GM23248 (cell line): ENCODE measurements at regions not wholly inside any gene's neighbourhood (a gene's known extent, or its start where the extent isn't known, plus 50 kb on each side); places are given as distances from the start of the nearest gene placed in this dataset.

Experiments
- DNase-seq: peaks from one replicate; pipeline ENCODE4 v3.0.0-alpha.2; 2015
- H2AFZ ChIP-seq: fragments of 200-600 bp; sonication (generic); 2 replicates; pipeline ENCODE4 v1.6.1; 2016; ENCODE audit warnings: antibody characterized with exemption
- H3F3A ChIP-seq: fragments of 200-600 bp; sonication (generic); 2 replicates; pipeline ENCODE4 v1.6.1; 2016; ENCODE audit warnings: mild to moderate bottlenecking, antibody characterized with exemption, mixed run types; ENCODE audit not compliant: insufficient read depth
- H3K27ac ChIP-seq: fragments of 200-600 bp; sonication (generic); 2 replicates; pipeline ENCODE4 v1.5.1; 2016; ENCODE audit warnings: mild to moderate bottlenecking
- H3K27me3 ChIP-seq: fragments of 200-600 bp; sonication (generic); replicated peaks from 2 replicates; pipeline ENCODE4 v1.6.1; 2016; ENCODE audit warnings: mild to moderate bottlenecking; ENCODE audit not compliant: insufficient read depth
- H3K36me3 ChIP-seq: fragments of 200-600 bp; sonication (generic); 2 replicates; pipeline ENCODE4 v1.6.1; 2016; ENCODE audit warnings: low read depth, mild to moderate bottlenecking
- H3K4me1 ChIP-seq: fragments of 200-600 bp; sonication (generic); 2 replicates; pipeline ENCODE4 v1.6.1; 2016; ENCODE audit warnings: mild to moderate bottlenecking; ENCODE audit not compliant: insufficient read depth
- H3K4me2 ChIP-seq: fragments of 200-600 bp; sonication (generic); one replicate; pipeline ENCODE4 v1.6.1; 2016; ENCODE audit warnings: mild to moderate bottlenecking; ENCODE audit not compliant: unreplicated experiment
- H3K4me3 ChIP-seq: fragments of 200-600 bp; sonication (generic); 2 replicates; pipeline ENCODE4 v1.5.1; 2016; ENCODE audit warnings: mild to moderate bottlenecking
- H3K79me2 ChIP-seq: fragments of 200-600 bp; sonication (generic); 2 replicates; pipeline ENCODE4 v1.6.1; 2016; ENCODE audit warnings: mild to moderate bottlenecking; ENCODE audit not compliant: insufficient read depth
- H3K9ac ChIP-seq: fragments of 200-600 bp; sonication (generic); 2 replicates; pipeline ENCODE4 v1.6.1; 2016; ENCODE audit warnings: mild to moderate bottlenecking
- H3K9me2 ChIP-seq: fragments of 200-600 bp; sonication (generic); 2 replicates; pipeline ENCODE4 v1.6.1; 2016; ENCODE audit warnings: mixed run types, mild to moderate bottlenecking, moderate library complexity; ENCODE audit not compliant: insufficient read depth
- H3K9me3 ChIP-seq: fragments of 200-600 bp; sonication (generic); one replicate; pipeline ENCODE4 v1.6.1; 2017; ENCODE audit warnings: low read depth
- H4K20me1 ChIP-seq: fragments of 200-600 bp; sonication (generic); 2 replicates; pipeline ENCODE4 v1.6.0; 2016; ENCODE audit not compliant: insufficient read depth
- EZH2 ChIP-seq: fragments of 200-600 bp; sonication (generic); IDR thresholded peaks from 2 replicates; pipeline ENCODE4 v1.6.1; 2018; ENCODE audit warnings: antibody characterized with exemption, mild to moderate bottlenecking; ENCODE audit not compliant: insufficient read depth, poor library complexity, severe bottlenecking
- EZH2phosphoT487 ChIP-seq: fragments of 200-600 bp; sonication (generic); IDR thresholded peaks from 2 replicates; pipeline ENCODE4 v1.6.1; 2018; ENCODE audit warnings: antibody characterized with exemption, moderate library complexity, mild to moderate bottlenecking, low read depth; ENCODE audit not compliant: insufficient read depth
- WGBS, 2 experiments: methylation state at CpG; one replicate each; pipeline ENCODE4 v1.1.6; 2015 to 2017; ENCODE audit warnings: low lambda C conversion rate in 2 of 2, low coverage in 1 of 2; ENCODE audit errors: missing lambda C conversion rate in 2 of 2; 5-methylcytosine and 5-hydroxymethylcytosine counted together
- in situ Hi-C: fragments of 300-500 bp; cut with MboI; formaldehyde crosslinking; loops from 2 replicates; pipeline ENCODE4 v1.15.0; 2020

DNA sequence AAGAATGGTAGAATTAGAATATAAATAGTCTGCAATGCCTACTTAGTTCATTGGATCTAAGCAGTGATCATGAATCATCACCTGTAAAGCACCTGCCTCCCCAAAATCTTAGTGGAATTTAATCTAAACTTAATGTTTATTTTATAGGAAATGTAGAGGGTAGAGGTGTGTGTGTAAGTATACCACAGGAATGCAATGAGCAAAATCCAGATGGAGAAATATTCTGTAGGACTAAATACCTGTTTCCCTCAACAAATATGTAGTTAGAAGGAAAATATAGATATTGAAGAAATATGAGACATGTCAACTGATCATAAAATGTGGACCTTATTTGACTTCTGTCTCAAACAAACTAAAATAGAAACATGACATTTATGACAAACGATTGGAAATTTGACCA, 839.2 kb upstream of the FBXO33 start:
- WGBS, 2 experiments, result 16 to 17% methylated on average over 1 of the region's 1 CpG

GRCh38 chr14:40269436-40269835, 837.2 kb upstream of the FBXO33 start:
- Histone ChIP-seq H3K27ac (no peak overlapping the region), H3K4me2 (no peak overlapping the region), H3K4me1 (no peaks in the 10 kb centered on the region), H3K27me3 (no peaks in the 10 kb centered on the region), H3K79me2 (no peaks in the 10 kb centered on the region), H3K9me2 (no peaks in the 10 kb centered on the region), H3F3A (no peaks in the 10 kb centered on the region), H3K9me3 (no peaks in the 10 kb centered on the region), H4K20me1 (no peaks in the 10 kb centered on the region), H2AFZ (no peak overlapping the region), H3K36me3 (no peaks in the 10 kb centered on the region), H3K4me3 (no peak overlapping the region), H3K9ac (no peak overlapping the region)
- no peak for DNase-seq
- WGBS, 2 experiments, result 19 to 20% methylated on average over 2 of the region's 2 CpGs
- TF ChIP-seq EZH2 (no peak), EZH2phosphoT487 (no peak)
- in situ Hi-C loops, result no loop called here

More for the DNA sequence above, 839.2 kb upstream of the FBXO33 start:
- in situ Hi-C loops, result no loop called here
- Histone ChIP-seq H3K4me1 (no peaks in the 10 kb centered on the region), H3K36me3 (no peaks in the 10 kb centered on the region), H3K9me2 (no peaks in the 10 kb centered on the region), H3K27me3 (no peaks in the 10 kb centered on the region), H3K79me2 (no peaks in the 10 kb centered on the region), H3K4me2 (no peak overlapping the region), H3K4me3 (no peak overlapping the region), H2AFZ (no peak overlapping the region), H3K9ac (no peak overlapping the region), H3K27ac (no peak overlapping the region), H3K9me3 (no peaks in the 10 kb centered on the region), H3F3A (no peaks in the 10 kb centered on the region), H4K20me1 (no peaks in the 10 kb centered on the region)
- DNase-seq, result no peak
- TF ChIP-seq EZH2, result no peak
- no peak for TF ChIP-seq EZH2phosphoT487

- Histone ChIP-seq H3K9me3 (no peaks in the 10 kb centered on the region), H4K20me1 (no peaks in the 10 kb centered on the region), H3K9me2 (no peaks in the 10 kb centered on the region), H2AFZ (no peak overlapping the region), H3K36me3 (no peaks in the 10 kb centered on the region), H3K79me2 (no peaks in the 10 kb centered on the region), H3K9ac (no peak overlapping the region), H3K4me3 (no peak overlapping the region), H3K27ac (no peak overlapping the region), H3K4me2 (no peak overlapping the region), H3F3A (no peaks in the 10 kb centered on the region), H3K4me1 (no peaks in the 10 kb centered on the region), H3K27me3 (no peaks in the 10 kb centered on the region)
- WGBS, 2 experiments, result 4 to 5% methylated on average over 2 of the region's 2 CpGs
- in situ Hi-C loops, result no loop called here
- TF ChIP-seq EZH2 (no peak), EZH2phosphoT487 (no peak)
- no peak for DNase-seq
Measured at GRCh38 chr14:40268236-40268635, 836.0 kb upstream of the FBXO33 start.

DNA sequence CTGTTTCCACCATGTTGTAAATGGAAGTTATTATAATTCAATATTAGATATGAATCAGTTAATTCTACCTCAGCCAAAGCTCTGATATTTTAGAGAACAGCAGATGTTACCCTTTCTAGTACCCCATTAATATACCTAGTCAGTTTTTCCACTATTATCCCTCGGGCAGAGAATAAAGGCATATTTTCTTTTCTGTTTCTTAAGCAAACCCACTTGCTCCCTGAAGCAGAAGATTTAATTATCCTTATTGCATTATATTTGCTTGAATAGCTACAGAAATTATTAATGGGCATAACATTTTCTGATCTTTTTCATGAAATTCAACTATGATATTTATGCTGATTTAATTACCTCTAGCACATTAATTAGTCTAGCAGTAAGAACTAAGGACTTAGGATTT, 832.9 kb upstream of the FBXO33 start:
- 3 to 10% methylated on average over 1 of the region's 1 CpG for WGBS, 2 experiments
- Histone ChIP-seq H3F3A (no peaks in the 10 kb centered on the region), H3K4me3 (no peak overlapping the region), H3K9me3 (no peaks in the 10 kb centered on the region), H4K20me1 (no peaks in the 10 kb centered on the region), H2AFZ (no peak overlapping the region), H3K79me2 (no peaks in the 10 kb centered on the region), H3K4me2 (no peak overlapping the region), H3K9me2 (no peaks in the 10 kb centered on the region), H3K27me3 (no peaks in the 10 kb centered on the region), H3K36me3 (no peaks in the 10 kb centered on the region), H3K27ac (no peak overlapping the region), H3K4me1 (no peaks in the 10 kb centered on the region), H3K9ac (no peak overlapping the region)
- DNase-seq, result no peak
- no peak for TF ChIP-seq EZH2phosphoT487
- TF ChIP-seq EZH2, result no peak
- in situ Hi-C loops, result no loop called here

GRCh38 chr14:40252817-40253447, 820.7 kb upstream of the FBXO33 start:
- no peaks in the 10 kb centered on the region for H3K36me3 ChIP-seq
- H3K4me3 ChIP-seq, result no peak overlapping the region
- H3K4me2 ChIP-seq, result no peak overlapping the region
- no peak overlapping the region for H3K9ac ChIP-seq
- peaks cover 4% of the 10 kb centered on the region for H3K9me3 ChIP-seq
- 25 to 39% methylated on average over 2 of the region's 2 CpGs for WGBS, 2 experiments
- no peak overlapping the region for H3K27ac ChIP-seq
- no peak for DNase-seq
- no peaks in the 10 kb centered on the region for H3K4me1 ChIP-seq
- no peaks in the 10 kb centered on the region for H3F3A ChIP-seq
- H2AFZ ChIP-seq, result no peak overlapping the region
- in situ Hi-C loops, result no loop called here
- H3K79me2 ChIP-seq, result no peaks in the 10 kb centered on the region
- TF ChIP-seq EZH2phosphoT487, result no peak
- TF ChIP-seq EZH2, result no peak
- H4K20me1 ChIP-seq, result no peaks in the 10 kb centered on the region
- H3K9me2 ChIP-seq, result no peaks in the 10 kb centered on the region
- no peaks in the 10 kb centered on the region for H3K27me3 ChIP-seq
